CD14-positive monocyte (primary cell): ENCODE measurements at regions not wholly inside any gene's neighbourhood (a gene's known extent, or its start where the extent isn't known, plus 50 kb on each side); places are given as distances from the start of the nearest gene placed in this dataset.
A peak's percentile ranks its signal among the peaks of the same experiment; 100 is the strongest.

ENCODE experiments used
- DNase-seq, 3 donors: peaks; one replicate each; pipeline ENCODE4 v3.0.0-alpha.2; 2011 to 2022
- H2AFZ ChIP-seq: 2 replicates; pipeline ENCODE4 v1.6.0; 2012; ENCODE audit warnings: mild to moderate bottlenecking, low read depth, low read length, inconsistent platforms; ENCODE audit not compliant: insufficient read depth, poor library complexity, severe bottlenecking
- H3K27ac ChIP-seq, 2 donors: 1 replicate in 1 of 2; 2 replicates in 1 of 2; pipeline ENCODE4 v1.5.1; 2012 to 2013; ENCODE audit warnings: low read length in 2 of 2, control low read depth in 1 of 2, inconsistent platforms in 1 of 2, low read depth in 1 of 2, mild to moderate bottlenecking in 1 of 2
- H3K27me3 ChIP-seq, 2 donors: one replicate each; pipeline versions ENCODE4 v1.6.0 to v1.6.1; 2011 to 2013; ENCODE audit warnings: low read length in 2 of 2; ENCODE audit not compliant: control insufficient read depth in 2 of 2, insufficient read depth in 2 of 2
- H3K36me3 ChIP-seq, 2 donors: replicated peaks in 1 of 2; 1 replicate in 1 of 2; 2 replicates in 1 of 2; pipeline versions ENCODE4 v1.5.1 to v1.6.1; 2012 to 2013; ENCODE audit warnings: low read length in 2 of 2, control low read depth in 1 of 2, inconsistent platforms in 1 of 2, mild to moderate bottlenecking in 1 of 2; ENCODE audit not compliant: insufficient read depth in 2 of 2, control insufficient read depth in 1 of 2
- H3K4me1 ChIP-seq, 2 donors: 1 replicate in 1 of 2; 2 replicates in 1 of 2; pipeline versions ENCODE4 v1.5.1 to v1.6.1; 2012 to 2013; ENCODE audit warnings: low read length in 2 of 2, control low read depth in 1 of 2, inconsistent platforms in 1 of 2, mild to moderate bottlenecking in 1 of 2, moderate library complexity in 1 of 2; ENCODE audit not compliant: insufficient read depth in 2 of 2, control insufficient read depth in 1 of 2
- H3K4me2 ChIP-seq: replicated peaks from 2 replicates; pipeline ENCODE3; 2012; ENCODE audit warnings: low read length, moderate library complexity, mild to moderate bottlenecking; ENCODE audit not compliant: poor library complexity, severe bottlenecking; ENCODE audit errors: extremely low read depth
- H3K4me3 ChIP-seq, 3 experiments: fragments of 200-600 bp in 1 of 3; sonication (generic) in 1 of 3; replicated peaks in 1 of 3; 1 replicate in 2 of 3; 2 replicates in 1 of 3; pipeline ENCODE4 v1.5.1; 2011 to 2013; ENCODE audit warnings: low read length in 3 of 3, mild to moderate bottlenecking in 3 of 3, control low read depth in 2 of 3, low read depth in 2 of 3, inconsistent platforms in 1 of 3, moderate library complexity in 1 of 3
- H3K79me2 ChIP-seq: 2 replicates; pipeline ENCODE4 v1.6.0; 2012; ENCODE audit warnings: mild to moderate bottlenecking, control low read depth, inconsistent platforms, low read length, moderate library complexity; ENCODE audit not compliant: insufficient read depth
- H3K9ac ChIP-seq: 2 replicates; pipeline ENCODE4 v1.6.0; 2017; ENCODE audit warnings: low read length, mild to moderate bottlenecking; ENCODE audit not compliant: insufficient read depth, poor library complexity, severe bottlenecking
- H3K9me3 ChIP-seq, 2 donors: replicated peaks in 1 of 2; 1 replicate in 1 of 2; 2 replicates in 1 of 2; pipeline versions ENCODE4 v1.5.1 to v1.6.1; 2012 to 2013; ENCODE audit warnings: low read length in 2 of 2, control low read depth in 1 of 2; ENCODE audit not compliant: control insufficient read depth in 1 of 2, insufficient read depth in 1 of 2
- H4K20me1 ChIP-seq: 2 replicates; pipeline ENCODE4 v1.6.0; 2012; ENCODE audit warnings: mild to moderate bottlenecking, low read length, control low read depth, moderate library complexity; ENCODE audit not compliant: insufficient read depth
- H3K27ac Mint-ChIP-seq, 7 donors: one replicate each; pipeline ENCODE4 v1.8.0; 2020; ENCODE audit warnings: mild to moderate bottlenecking in 7 of 7, mixed read lengths in 7 of 7, moderate library complexity in 6 of 7, inconsistent platforms in 2 of 7
- H3K27me3 Mint-ChIP-seq, 3 donors: one replicate each; pipeline ENCODE4 v1.8.0; 2021 to 2022; ENCODE audit warnings: low read depth in 3 of 3, mild to moderate bottlenecking in 3 of 3, mixed read lengths in 3 of 3, moderate library complexity in 3 of 3, inconsistent platforms in 1 of 3
- H3K36me3 Mint-ChIP-seq, 2 donors: one replicate each; pipeline ENCODE4 v1.8.0; 2020; ENCODE audit warnings: mixed read lengths in 2 of 2, inconsistent platforms in 1 of 2, mild to moderate bottlenecking in 1 of 2
- H3K4me1 Mint-ChIP-seq: one replicate; pipeline ENCODE4 v1.8.0; 2020; ENCODE audit warnings: mild to moderate bottlenecking, mixed read lengths
- H3K4me3 Mint-ChIP-seq, 2 donors: one replicate each; pipeline ENCODE4 v1.8.0; 2020; ENCODE audit warnings: mild to moderate bottlenecking in 2 of 2, mixed read lengths in 2 of 2, moderate library complexity in 1 of 2
- H3K9me3 Mint-ChIP-seq, 7 donors: one replicate each; pipeline ENCODE4 v1.8.0; 2020 to 2022; ENCODE audit warnings: mixed read lengths in 7 of 7, mild to moderate bottlenecking in 6 of 7, moderate library complexity in 6 of 7, inconsistent platforms in 2 of 7
- WGBS: methylation state at CpG from one replicate; pipeline ENCODE4 v1.1.5; 2013; ENCODE audit warnings: missing lambda C conversion rate; ENCODE audit not compliant: insufficient coverage; 5-methylcytosine and 5-hydroxymethylcytosine counted together
- intact Hi-C, 2 donors: fragments of 100-400 bp; cut with micrococcal nuclease; formaldehyde crosslinking; loops; one replicate each; pipeline versions ENCODE4 v1.15.0 to v1.15.1; 2023
- TF ChIP-seq, protein P1 (sequence below): fragments of 200-600 bp; IDR thresholded peaks from one replicate; pipeline ENCODE4 v1.8.0; 2022; ENCODE audit warnings: antibody characterized with exemption, mild to moderate bottlenecking

DNA sequence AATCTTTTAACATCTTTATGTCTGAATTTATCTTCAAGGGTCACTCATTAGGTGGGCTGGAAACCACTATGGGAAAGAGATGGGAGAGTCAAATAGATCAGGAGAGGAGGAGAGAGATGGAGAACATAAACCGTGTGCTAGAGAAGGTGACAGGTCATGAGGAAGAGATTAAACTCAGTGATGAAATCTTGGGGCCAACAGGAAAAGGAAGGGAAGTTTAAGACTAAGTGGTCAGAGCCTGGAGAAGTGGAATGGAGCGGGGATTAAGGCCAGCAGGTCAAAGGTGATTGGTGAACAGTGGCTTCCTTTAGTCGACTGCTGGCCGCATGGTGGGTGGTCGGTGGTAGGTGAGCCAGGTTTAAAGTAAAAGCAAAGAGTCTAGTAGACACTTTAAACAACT is 169.3 kb upstream of the IVNS1ABP start:
- Mint-ChIP-seq H3K27ac (peak overlapping the region in 1 of 7 donors; percentile 4), H3K27me3 (peaks cover 4 to 6% (median 6%) of the 10 kb centered on the region in 3 donors), H3K4me3 (no peak overlapping the region), H3K9me3 (peaks cover 0 to 2% (median 0%) of the 10 kb centered on the region in 7 donors), H3K4me1 (peaks cover 28% of the 10 kb centered on the region), H3K36me3 (no peaks in the 10 kb centered on the region)
- peak in 2 of 3 donors; percentile 21 to 37 for DNase-seq
- 0% methylated on average over 1 of the region's 5 CpGs for WGBS
- Histone ChIP-seq H3K4me1 (peaks cover 25 to 28% of the 10 kb centered on the region in 2 donors), H2AFZ (no peak overlapping the region), H3K27me3 (no peaks in the 10 kb centered on the region), H3K27ac (no peak overlapping the region), H3K79me2 (no peaks in the 10 kb centered on the region), H3K9ac (no peak overlapping the region), H4K20me1 (no peaks in the 10 kb centered on the region), H3K4me3 (no peak overlapping the region), H3K36me3 (no peaks in the 10 kb centered on the region), H3K9me3 (no peaks in the 10 kb centered on the region), H3K4me2 (no peak overlapping the region)
- intact Hi-C loops = loop anchor here in 1 of 2 donors (10.0 kb wide), 1 partner anchor 68 kb away; no protein-coding TSS in a partner anchor
- TF ChIP-seq, protein P1, sequence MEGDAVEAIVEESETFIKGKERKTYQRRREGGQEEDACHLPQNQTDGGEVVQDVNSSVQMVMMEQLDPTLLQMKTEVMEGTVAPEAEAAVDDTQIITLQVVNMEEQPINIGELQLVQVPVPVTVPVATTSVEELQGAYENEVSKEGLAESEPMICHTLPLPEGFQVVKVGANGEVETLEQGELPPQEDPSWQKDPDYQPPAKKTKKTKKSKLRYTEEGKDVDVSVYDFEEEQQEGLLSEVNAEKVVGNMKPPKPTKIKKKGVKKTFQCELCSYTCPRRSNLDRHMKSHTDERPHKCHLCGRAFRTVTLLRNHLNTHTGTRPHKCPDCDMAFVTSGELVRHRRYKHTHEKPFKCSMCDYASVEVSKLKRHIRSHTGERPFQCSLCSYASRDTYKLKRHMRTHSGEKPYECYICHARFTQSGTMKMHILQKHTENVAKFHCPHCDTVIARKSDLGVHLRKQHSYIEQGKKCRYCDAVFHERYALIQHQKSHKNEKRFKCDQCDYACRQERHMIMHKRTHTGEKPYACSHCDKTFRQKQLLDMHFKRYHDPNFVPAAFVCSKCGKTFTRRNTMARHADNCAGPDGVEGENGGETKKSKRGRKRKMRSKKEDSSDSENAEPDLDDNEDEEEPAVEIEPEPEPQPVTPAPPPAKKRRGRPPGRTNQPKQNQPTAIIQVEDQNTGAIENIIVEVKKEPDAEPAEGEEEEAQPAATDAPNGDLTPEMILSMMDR = no peak

DNA sequence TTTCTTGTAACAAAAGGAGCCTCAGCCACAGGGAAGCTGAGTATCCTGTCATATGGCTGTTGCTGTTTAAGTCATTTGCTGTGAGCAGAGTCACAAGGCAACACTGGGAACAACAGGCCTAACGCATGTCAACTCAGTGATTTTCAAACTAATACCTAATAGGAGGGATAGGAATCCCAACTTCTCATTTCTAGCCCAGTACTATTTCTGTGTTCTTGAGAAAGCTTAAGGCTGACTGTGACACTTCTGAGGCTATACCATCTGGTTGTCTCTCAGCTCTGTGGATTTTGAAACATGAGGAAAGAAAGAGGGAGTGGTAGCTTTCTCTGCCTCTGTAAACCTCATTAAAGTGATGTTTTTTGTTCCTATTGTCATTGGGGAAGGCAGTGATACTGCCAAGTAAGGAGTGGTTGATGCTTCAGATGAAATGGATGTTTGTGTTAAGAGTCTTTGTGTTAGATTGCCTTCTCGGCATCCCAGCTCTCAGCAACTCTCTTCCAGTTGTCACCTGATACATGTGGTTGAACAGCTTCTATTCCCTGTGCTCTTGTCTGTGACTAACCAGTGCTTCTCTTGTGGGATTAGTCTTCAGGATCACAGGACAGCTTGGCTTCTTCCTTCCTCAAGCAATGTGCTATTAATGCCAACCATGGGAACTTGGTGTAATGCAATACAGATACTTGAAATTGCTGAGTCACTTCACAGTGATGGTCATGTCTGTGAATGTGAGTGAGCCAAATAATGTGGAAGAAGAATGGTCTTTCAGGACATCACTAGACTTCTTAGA is 166.8 kb upstream of the IVNS1ABP start:
- H3K27ac ChIP-seq = peak overlapping the region in 1 of 2 donors; percentile 62
- peaks cover 2 to 6% (median 4%) of the 10 kb centered on the region in 3 donors for H3K27me3 Mint-ChIP-seq
- H2AFZ ChIP-seq = no peak overlapping the region

More for the DNA sequence above, 166.8 kb upstream of the IVNS1ABP start:
- peaks cover 28% of the 10 kb centered on the region for H3K4me1 Mint-ChIP-seq
- Histone ChIP-seq H3K79me2 (no peaks in the 10 kb centered on the region), H3K9ac (no peak overlapping the region), H3K36me3 (no peaks in the 10 kb centered on the region), H3K9me3 (no peaks in the 10 kb centered on the region), H3K27me3 (no peaks in the 10 kb centered on the region), H4K20me1 (no peaks in the 10 kb centered on the region), H3K4me3 (no peak overlapping the region), H3K4me2 (no peak overlapping the region), H3K4me1 (peaks cover 25 to 28% of the 10 kb centered on the region in 2 donors)
- peaks cover 0 to 3% (median 0%) of the 10 kb centered on the region in 7 donors for H3K9me3 Mint-ChIP-seq
- no peak overlapping the region for H3K4me3 Mint-ChIP-seq
- H3K27ac Mint-ChIP-seq = peak overlapping the region; percentile 70 to 94 (median 88)
- no peaks in the 10 kb centered on the region for H3K36me3 Mint-ChIP-seq
- TF ChIP-seq, protein P1 = no peak
- WGBS = 86% methylated on average over 1 of the region's 2 CpGs
- intact Hi-C loops = loop anchor here in 1 of 2 donors (10.0 kb wide), 1 partner anchor 71 kb away; no protein-coding TSS in a partner anchor
- peak; percentile 64 to 87 (median 85) for DNase-seq
